ENCODE measurements at regions not wholly inside any gene's neighbourhood (a gene's known extent, or its start where the extent isn't known, plus 50 kb on each side); places are given as distances from the start of the nearest gene placed in this dataset.

GRCh38 chr9:11135851-11136250 is 523.0 kb upstream of the PTPRD start:
- ATAC-seq (replicated peaks in 1 of 2), result no peak
- Mint-ChIP-seq H3K27me3 (ENCODE audit: low read depth) (no peaks in the 10 kb centered on the region), H3K4me1 (ENCODE audit: low read depth) (no peaks in the 10 kb centered on the region), H3K4me3 (no peak overlapping the region), H3K27ac (no peak overlapping the region), H3K9me3 (peaks cover 7 to 16% of the 10 kb centered on the region in 2 donors), H3K36me3 (ENCODE audit: insufficient read depth in 2 of 2) (peaks cover 0 to 1% of the 10 kb centered on the region in 2 donors)
- DNase-seq, result no peak

GRCh38 chr9:11141357-11141756 is 528.6 kb upstream of the PTPRD start:
- Mint-ChIP-seq H3K4me1 (ENCODE audit: low read depth) (no peaks in the 10 kb centered on the region), H3K9me3 (peaks cover 11 to 15% of the 10 kb centered on the region in 2 donors), H3K36me3 (ENCODE audit: insufficient read depth in 2 of 2) (peaks cover 0 to 1% of the 10 kb centered on the region in 2 donors), H3K4me3 (no peak overlapping the region), H3K27me3 (ENCODE audit: low read depth) (no peaks in the 10 kb centered on the region), H3K27ac (no peak overlapping the region)
- ATAC-seq (replicated peaks in 1 of 2), result no peak
- no peak for DNase-seq

GRCh38 chr9:11142965-11143738 is 530.4 kb upstream of the PTPRD start:
- Mint-ChIP-seq H3K27me3 (ENCODE audit: low read depth) (no peaks in the 10 kb centered on the region), H3K27ac (no peak overlapping the region), H3K4me3 (no peak overlapping the region), H3K36me3 (ENCODE audit: insufficient read depth in 2 of 2) (no peaks in the 10 kb centered on the region), H3K4me1 (ENCODE audit: low read depth) (no peaks in the 10 kb centered on the region), H3K9me3 (peaks cover 14 to 18% of the 10 kb centered on the region in 2 donors)
- DNase-seq (no peak), ATAC-seq (replicated peaks in 1 of 2) (no peak)

GRCh38 chr9:11144746-11145145 is 531.9 kb upstream of the PTPRD start:
- ATAC-seq (replicated peaks in 1 of 2) (no peak), DNase-seq (no peak)
- H3K4me3 Mint-ChIP-seq, result no peak overlapping the region
- H3K9me3 Mint-ChIP-seq, result peaks cover 13 to 17% of the 10 kb centered on the region in 2 donors
- H3K27ac Mint-ChIP-seq, result no peak overlapping the region
- no peaks in the 10 kb centered on the region for H3K27me3 Mint-ChIP-seq (ENCODE audit: low read depth)
- no peaks in the 10 kb centered on the region for H3K4me1 Mint-ChIP-seq (ENCODE audit: low read depth)
- no peaks in the 10 kb centered on the region for H3K36me3 Mint-ChIP-seq (ENCODE audit: insufficient read depth in 2 of 2)

- H3K4me3 Mint-ChIP-seq, result no peak overlapping the region
- H3K4me1 Mint-ChIP-seq (ENCODE audit: low read depth), result no peaks in the 10 kb centered on the region
- H3K9me3 Mint-ChIP-seq, result peaks cover 11 to 13% of the 10 kb centered on the region in 2 donors
- no peaks in the 10 kb centered on the region for H3K36me3 Mint-ChIP-seq (ENCODE audit: insufficient read depth in 2 of 2)
- no peaks in the 10 kb centered on the region for H3K27me3 Mint-ChIP-seq (ENCODE audit: low read depth)
- no peak for ATAC-seq (replicated peaks in 1 of 2)
- no peak overlapping the region for H3K27ac Mint-ChIP-seq
- DNase-seq, result no peak
Observed at GRCh38 chr9:11148189-11148588, 535.4 kb upstream of the PTPRD start.

DNA sequence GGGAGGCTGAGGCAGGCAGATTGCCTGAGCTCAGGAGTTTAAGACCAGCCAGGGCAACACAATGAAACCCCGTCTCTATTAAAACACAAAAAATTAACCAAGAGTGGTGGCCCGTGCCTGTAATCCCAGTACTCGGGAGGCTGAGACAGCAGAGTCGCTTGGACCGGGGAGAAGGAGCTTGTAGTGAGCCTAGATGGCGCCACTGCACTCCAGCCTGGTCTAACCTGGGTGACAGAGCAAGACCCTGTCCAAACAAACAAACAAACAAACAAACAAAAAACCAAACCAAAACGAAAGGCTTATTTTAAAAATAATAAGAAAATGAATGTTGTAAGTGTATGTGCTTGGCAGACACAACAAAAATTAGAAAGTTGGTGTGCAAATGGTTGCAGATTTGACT is 536.3 kb upstream of the PTPRD start:
- DNase-seq (no peak), ATAC-seq (replicated peaks in 1 of 2) (no peak)
- Mint-ChIP-seq H3K4me3 (no peak overlapping the region), H3K9me3 (peaks cover 11 to 13% of the 10 kb centered on the region in 2 donors), H3K36me3 (ENCODE audit: insufficient read depth in 2 of 2) (no peaks in the 10 kb centered on the region), H3K4me1 (ENCODE audit: low read depth) (no peaks in the 10 kb centered on the region), H3K27me3 (ENCODE audit: low read depth) (no peaks in the 10 kb centered on the region), H3K27ac (no peak overlapping the region)

GRCh38 chr9:11158063-11158462 is 545.3 kb upstream of the PTPRD start:
- no peaks in the 10 kb centered on the region for H3K27me3 Mint-ChIP-seq (ENCODE audit: low read depth)
- no peaks in the 10 kb centered on the region for H3K4me1 Mint-ChIP-seq (ENCODE audit: low read depth)
- no peak overlapping the region for H3K27ac Mint-ChIP-seq
- ATAC-seq (replicated peaks in 1 of 2) (no peak), DNase-seq (no peak)
- H3K9me3 Mint-ChIP-seq, result peaks cover 6 to 9% of the 10 kb centered on the region in 2 donors
- peaks cover 2 to 3% of the 10 kb centered on the region in 2 donors for H3K36me3 Mint-ChIP-seq (ENCODE audit: insufficient read depth in 2 of 2)
- H3K4me3 Mint-ChIP-seq, result no peak overlapping the region

- no peaks in the 10 kb centered on the region for H3K4me1 Mint-ChIP-seq (ENCODE audit: low read depth)
- no peak overlapping the region for H3K27ac Mint-ChIP-seq
- H3K36me3 Mint-ChIP-seq (ENCODE audit: insufficient read depth in 2 of 2), result peaks cover 2 to 3% of the 10 kb centered on the region in 2 donors
- no peak for ATAC-seq (replicated peaks in 1 of 2)
- no peak for DNase-seq
- no peak overlapping the region for H3K4me3 Mint-ChIP-seq
- peaks cover 6 to 9% of the 10 kb centered on the region in 2 donors for H3K9me3 Mint-ChIP-seq
- H3K27me3 Mint-ChIP-seq (ENCODE audit: low read depth), result no peaks in the 10 kb centered on the region
Observed at GRCh38 chr9:11158676-11159075, 545.9 kb upstream of the PTPRD start.

DNA sequence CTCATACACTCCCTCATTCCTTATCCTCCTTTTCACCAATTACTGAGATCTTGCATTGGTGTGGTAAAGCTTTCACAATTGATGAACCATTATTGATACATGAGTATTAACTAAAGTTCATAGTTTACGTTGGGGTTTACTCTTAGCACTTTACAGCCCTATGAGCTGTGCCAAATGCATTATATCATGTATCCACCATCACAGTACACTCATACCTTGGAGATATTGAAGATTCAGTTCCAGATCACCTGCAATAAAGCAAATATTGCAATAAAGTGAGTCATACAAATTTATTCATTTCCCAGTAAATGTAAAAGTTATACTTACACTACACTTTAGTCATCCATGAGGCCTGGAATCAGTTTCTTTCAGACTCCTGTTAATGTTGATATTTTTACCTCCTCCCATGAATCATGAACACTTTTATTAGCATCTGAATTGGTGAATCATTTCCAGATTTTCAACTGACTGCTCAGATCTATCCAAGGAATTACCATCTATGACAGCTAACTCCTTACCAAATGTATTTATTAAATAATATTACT is 546.6 kb upstream of the PTPRD start:
- H3K4me3 Mint-ChIP-seq, result no peak overlapping the region
- H3K9me3 Mint-ChIP-seq, result peaks cover 6 to 9% of the 10 kb centered on the region in 2 donors
- H3K36me3 Mint-ChIP-seq (ENCODE audit: insufficient read depth in 2 of 2), result peaks cover 2 to 3% of the 10 kb centered on the region in 2 donors
- no peaks in the 10 kb centered on the region for H3K27me3 Mint-ChIP-seq (ENCODE audit: low read depth)
- H3K4me1 Mint-ChIP-seq (ENCODE audit: low read depth), result no peaks in the 10 kb centered on the region
- DNase-seq (no peak), ATAC-seq (replicated peaks in 1 of 2) (no peak)
- H3K27ac Mint-ChIP-seq, result no peak overlapping the region

DNA sequence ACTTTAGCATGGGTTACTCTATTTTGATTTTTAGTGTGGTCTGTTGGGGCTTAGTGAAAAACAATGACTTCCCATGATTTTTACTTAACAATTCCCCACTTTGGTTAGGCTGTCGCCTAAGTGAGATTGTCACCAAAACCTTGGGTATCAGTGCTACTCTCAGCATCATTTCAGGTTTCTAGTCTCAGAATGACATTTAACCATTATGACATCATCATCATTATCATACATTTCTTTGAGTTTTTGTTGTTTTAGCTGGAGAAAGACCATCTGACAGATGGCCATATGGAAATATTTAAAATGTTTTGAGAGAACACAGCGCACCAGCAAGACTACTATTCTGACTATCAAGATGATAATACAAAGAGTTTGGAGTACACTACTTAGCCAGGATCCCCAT is 551.0 kb upstream of the PTPRD start:
- Mint-ChIP-seq H3K36me3 (ENCODE audit: insufficient read depth in 2 of 2) (peaks cover 0 to 2% of the 10 kb centered on the region in 2 donors), H3K27me3 (ENCODE audit: low read depth) (no peaks in the 10 kb centered on the region), H3K9me3 (peaks cover 5 to 10% of the 10 kb centered on the region in 2 donors), H3K4me3 (no peak overlapping the region), H3K4me1 (ENCODE audit: low read depth) (no peaks in the 10 kb centered on the region), H3K27ac (no peak overlapping the region)
- ATAC-seq (replicated peaks in 1 of 2), result no peak
- DNase-seq, result no peak

DNA sequence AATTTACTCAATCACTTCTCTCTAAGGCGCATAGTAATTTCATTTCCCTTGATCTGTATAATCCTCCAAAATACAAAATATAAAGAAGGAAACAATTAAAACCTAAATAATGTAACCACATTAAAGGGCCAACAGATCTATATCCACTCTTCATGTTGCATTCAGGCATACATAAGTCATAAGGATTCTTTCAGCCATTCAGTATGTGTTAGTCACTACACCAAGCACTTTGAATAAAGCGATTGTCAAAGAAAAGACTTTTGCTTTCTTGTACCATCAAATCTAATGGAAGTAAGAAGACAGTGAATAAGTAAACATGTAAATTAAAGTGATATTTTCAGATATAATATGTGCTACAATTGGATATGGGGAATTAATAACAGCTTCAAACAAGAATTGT is 569.2 kb upstream of the PTPRD start:
- H3K27me3 Mint-ChIP-seq (ENCODE audit: low read depth), result no peaks in the 10 kb centered on the region
- no peaks in the 10 kb centered on the region for H3K4me1 Mint-ChIP-seq (ENCODE audit: low read depth)

GRCh38 chr9:11190719-11191118 is 577.9 kb upstream of the PTPRD start:
- ATAC-seq (replicated peaks in 1 of 2) (no peak), DNase-seq (no peak)
- H3K36me3 Mint-ChIP-seq (ENCODE audit: insufficient read depth in 2 of 2), result peaks cover 5% of the 10 kb centered on the region in 2 donors
- no peak overlapping the region for H3K4me3 Mint-ChIP-seq
- H3K9me3 Mint-ChIP-seq, result peaks cover 11 to 13% of the 10 kb centered on the region in 2 donors
- H3K27me3 Mint-ChIP-seq (ENCODE audit: low read depth), result no peaks in the 10 kb centered on the region
- H3K27ac Mint-ChIP-seq, result no peak overlapping the region
- no peaks in the 10 kb centered on the region for H3K4me1 Mint-ChIP-seq (ENCODE audit: low read depth)

More for the DNA sequence above, 569.2 kb upstream of the PTPRD start:
- Mint-ChIP-seq H3K27ac (no peak overlapping the region), H3K9me3 (peaks cover 8 to 12% of the 10 kb centered on the region in 2 donors), H3K4me3 (no peak overlapping the region), H3K36me3 (ENCODE audit: insufficient read depth in 2 of 2) (peaks cover 0 to 2% of the 10 kb centered on the region in 2 donors)
- ATAC-seq (replicated peaks in 1 of 2) (no peak), DNase-seq (no peak)

DNA sequence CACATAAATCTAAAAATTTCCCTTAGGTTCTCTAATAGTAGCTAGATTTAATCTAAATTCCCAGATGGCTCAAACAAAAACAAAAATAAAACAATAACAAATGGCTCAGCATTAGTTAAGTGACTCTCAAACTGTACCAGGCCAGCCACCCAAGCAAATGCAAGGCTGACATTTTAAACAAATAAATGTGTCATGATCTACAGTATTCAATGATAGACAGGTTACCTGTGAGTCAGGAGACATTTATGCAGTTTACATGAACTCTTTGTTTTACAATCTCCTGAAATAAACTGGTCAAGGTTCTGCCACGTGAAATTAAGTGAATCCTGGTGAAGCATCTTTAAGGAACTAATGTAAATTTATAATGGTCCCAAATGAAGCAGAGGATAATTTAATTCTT is 580.2 kb upstream of the PTPRD start:
- H3K27me3 Mint-ChIP-seq (ENCODE audit: low read depth), result no peaks in the 10 kb centered on the region
- H3K9me3 Mint-ChIP-seq, result peaks cover 9 to 11% of the 10 kb centered on the region in 2 donors
- DNase-seq (no peak), ATAC-seq (replicated peaks in 1 of 2) (no peak)
- H3K27ac Mint-ChIP-seq, result no peak overlapping the region
- H3K36me3 Mint-ChIP-seq (ENCODE audit: insufficient read depth in 2 of 2), result peaks cover 1 to 4% of the 10 kb centered on the region in 2 donors
- H3K4me3 Mint-ChIP-seq, result no peak overlapping the region
- no peaks in the 10 kb centered on the region for H3K4me1 Mint-ChIP-seq (ENCODE audit: low read depth)

DNA sequence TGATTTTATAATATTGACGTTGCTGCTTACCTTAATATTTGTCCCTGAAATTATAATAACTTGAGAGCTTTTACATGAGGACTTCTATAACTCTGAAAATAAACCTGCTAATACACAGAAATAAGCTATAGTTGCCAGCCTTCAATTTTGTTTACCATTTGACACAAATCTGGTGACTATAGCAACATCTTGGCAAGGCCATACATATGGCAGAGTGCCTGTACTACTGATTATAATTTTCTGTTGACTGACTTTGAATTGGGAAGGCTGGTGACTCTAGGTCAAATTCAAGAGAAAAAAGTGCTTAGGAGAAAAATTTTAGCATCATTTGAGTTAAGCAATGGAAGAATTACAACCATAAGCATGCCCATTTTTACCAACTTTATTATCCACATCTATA is 581.4 kb upstream of the PTPRD start:
- peaks cover 10% of the 10 kb centered on the region in 2 donors for H3K9me3 Mint-ChIP-seq
- no peak overlapping the region for H3K4me3 Mint-ChIP-seq
- H3K36me3 Mint-ChIP-seq (ENCODE audit: insufficient read depth in 2 of 2), result peaks cover 1 to 2% of the 10 kb centered on the region in 2 donors
- ATAC-seq (replicated peaks in 1 of 2) (no peak), DNase-seq (no peak)
- no peak overlapping the region for H3K27ac Mint-ChIP-seq
- no peaks in the 10 kb centered on the region for H3K27me3 Mint-ChIP-seq (ENCODE audit: low read depth)
- H3K4me1 Mint-ChIP-seq (ENCODE audit: low read depth), result no peaks in the 10 kb centered on the region

All from activated T-cell treated with anti-CD3 and anti-CD28 coated beads, Interleukin-2, amount 50 U/mL, for 72 hours (primary cell).